Upper lobe of left lung (tissue), 4 donors: ENCODE measurements at regions not wholly inside any gene's neighbourhood (a gene's known extent, or its start where the extent isn't known, plus 50 kb on each side); places are given as distances from the start of the nearest gene placed in this dataset.

ENCODE experiments used
- CTCF ChIP-seq, 6 experiments: fragments of 450-650 bp in 4 of 6; fragments of 200-600 bp in 2 of 6; sonication (generic) in 2 of 6; IDR thresholded peaks; one replicate each; pipeline ENCODE4 v1.5.1; 2016 to 2019; ENCODE audit warnings: antibody characterized with exemption in 6 of 6
- EP300 ChIP-seq, 4 donors: sonication (generic); formaldehyde crosslinking; IDR thresholded peaks; one replicate each; pipeline ENCODE4 v1.5.1; 2017; ENCODE audit warnings: antibody characterized with exemption in 4 of 4, control low read depth in 2 of 4
- POLR2A ChIP-seq, 4 donors: fragments of 450-650 bp; IDR thresholded peaks; one replicate each; pipeline ENCODE4 v1.5.1; 2016 to 2017; ENCODE audit warnings: antibody characterized with exemption in 4 of 4, mild to moderate bottlenecking in 2 of 4

GRCh38 chr14:41167040-41167439 lies 439.6 kb upstream of the LRFN5 start:
- TF ChIP-seq POLR2A (IDR thresholded peaks at IDR 0.05) (no peak), CTCF (IDR thresholded peaks at IDR 0.05) (no peak), EP300 (IDR thresholded peaks at IDR 0.05) (no peak)
